ENCODE measurements at regions not wholly inside any gene's neighbourhood (a gene's known extent, or its start where the extent isn't known, plus 50 kb on each side); places are given as distances from the start of the nearest gene placed in this dataset.

- DNase-seq (ENCODE audit: low read depth) = no peak
- no peak for TF ChIP-seq CTCF (conservative IDR thresholded peaks at IDR 0.05; ENCODE audit: control insufficient read depth, insufficient read depth, low read depth, low read length)
Measured at GRCh38 chr5:68352166-68352565, 136.6 kb downstream of the PIK3R1 start.

DNA sequence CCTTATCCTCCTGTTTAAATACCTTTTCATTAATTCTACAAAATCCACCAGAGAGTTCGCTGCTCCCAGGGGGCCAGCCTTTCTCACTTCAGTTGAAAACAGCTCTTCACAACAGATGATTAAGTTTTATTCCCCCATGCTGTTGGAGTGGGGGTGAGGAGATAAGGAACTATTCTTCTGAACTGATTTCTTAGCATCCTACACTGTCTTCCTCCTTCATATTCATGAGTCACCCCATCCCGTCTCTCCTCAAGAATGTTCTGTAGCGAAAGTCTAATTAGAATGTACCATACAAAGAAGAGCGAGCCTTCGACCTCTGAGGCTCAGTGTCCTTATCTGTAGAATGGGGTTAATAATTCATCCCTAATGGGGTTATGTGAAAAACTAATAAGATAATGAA lies 138.0 kb downstream of the PIK3R1 start:
- peak; percentile 48 for DNase-seq (ENCODE audit: low read depth)
- no peak overlapping the region for H3K4me3 ChIP-seq (ENCODE audit: control insufficient read depth, low read depth, low read length)
- no peak for TF ChIP-seq CTCF (conservative IDR thresholded peaks at IDR 0.05; ENCODE audit: control insufficient read depth, insufficient read depth, low read depth, low read length)

More at GRCh38 chr5:68352166-68352565, 136.6 kb downstream of the PIK3R1 start:
- H3K4me3 ChIP-seq (ENCODE audit: control insufficient read depth, low read depth, low read length) = no peak overlapping the region

DNA sequence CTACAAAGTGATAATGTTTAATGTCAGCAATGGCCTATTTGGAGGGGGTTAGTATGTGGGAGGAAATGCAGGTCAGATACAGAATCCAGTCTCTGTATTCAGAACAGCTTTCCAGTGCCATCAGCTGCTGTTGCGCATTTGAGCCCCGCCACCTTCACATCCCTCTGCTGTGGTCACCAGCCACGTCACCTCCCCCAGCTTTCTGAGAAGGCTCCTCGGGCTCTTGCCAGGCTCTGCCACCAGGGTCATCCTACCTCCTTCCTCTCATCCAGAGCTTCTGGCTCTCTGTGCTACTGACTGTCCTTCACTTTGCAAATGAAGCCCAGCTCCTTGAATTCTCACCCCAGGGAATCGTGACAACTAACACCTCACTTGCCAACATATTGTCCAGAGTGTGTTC lies 138.8 kb downstream of the PIK3R1 start:
- no peak overlapping the region for H3K4me3 ChIP-seq (ENCODE audit: control insufficient read depth, low read depth, low read length)
- no peak for TF ChIP-seq CTCF (conservative IDR thresholded peaks at IDR 0.05; ENCODE audit: control insufficient read depth, insufficient read depth, low read depth, low read length)
- DNase-seq (ENCODE audit: low read depth) = no peak

DNA sequence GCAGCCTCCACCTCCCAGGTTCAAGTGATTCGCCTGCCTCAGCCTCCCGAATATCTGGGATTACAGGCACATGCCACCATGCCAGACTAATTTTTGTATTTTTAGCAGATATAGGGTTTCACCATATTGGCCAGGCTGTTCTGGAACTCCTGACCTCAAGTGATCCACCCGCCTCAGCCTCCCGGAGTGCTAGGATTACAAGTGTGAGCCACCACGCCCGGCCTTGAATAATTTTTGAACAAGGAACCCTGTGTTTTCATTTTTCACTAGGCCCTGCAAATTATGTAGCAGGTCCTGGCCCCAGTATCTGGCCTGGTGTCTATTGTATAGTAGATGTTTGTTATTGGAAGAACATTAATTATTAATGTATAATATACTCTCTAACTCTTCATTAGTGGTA lies 140.7 kb downstream of the PIK3R1 start:
- DNase-seq (ENCODE audit: low read depth) = no peak
- no peak overlapping the region for H3K4me3 ChIP-seq (ENCODE audit: control insufficient read depth, low read depth, low read length)
- no peak for TF ChIP-seq CTCF (conservative IDR thresholded peaks at IDR 0.05; ENCODE audit: control insufficient read depth, insufficient read depth, low read depth, low read length)

GRCh38 chr5:68356623-68357022 lies 141.1 kb downstream of the PIK3R1 start:
- no peak overlapping the region for H3K4me3 ChIP-seq (ENCODE audit: control insufficient read depth, low read depth, low read length)
- no peak for TF ChIP-seq CTCF (conservative IDR thresholded peaks at IDR 0.05; ENCODE audit: control insufficient read depth, insufficient read depth, low read depth, low read length)
- no peak for DNase-seq (ENCODE audit: low read depth)

GRCh38 chr5:68359699-68360098 lies 144.1 kb downstream of the PIK3R1 start:
- H3K4me3 ChIP-seq (ENCODE audit: control insufficient read depth, low read depth, low read length) = no peak overlapping the region
- TF ChIP-seq CTCF (conservative IDR thresholded peaks at IDR 0.05; ENCODE audit: control insufficient read depth, insufficient read depth, low read depth, low read length) = no peak
- no peak for DNase-seq (ENCODE audit: low read depth)

- TF ChIP-seq CTCF (conservative IDR thresholded peaks at IDR 0.05; ENCODE audit: control insufficient read depth, insufficient read depth, low read depth, low read length) = no peak
Measured at GRCh38 chr5:68362331-68362730, 146.8 kb downstream of the PIK3R1 start.

More at GRCh38 chr5:68362331-68362730, 146.8 kb downstream of the PIK3R1 start:
- no peak for DNase-seq (ENCODE audit: low read depth)
- no peak overlapping the region for H3K4me3 ChIP-seq (ENCODE audit: control insufficient read depth, low read depth, low read length)
